HCT116 (cell line): ENCODE measurements at regions not wholly inside any gene's neighbourhood (a gene's known extent, or its start where the extent isn't known, plus 50 kb on each side); places are given as distances from the start of the nearest gene placed in this dataset.

Experiments
- ATAC-seq: fragments of 200-7000 bp; cut with Tn5 transposase; 2 replicates; pipeline ENCODE4 v1.9.1; 2020; ENCODE audit warnings: mild to moderate bottlenecking, moderate library complexity
- BruUV-seq: library from RNA; stranded (reverse); fragments of 400-500 nt; replicated peaks from 2 replicates; lab custom pipeline; 2021; lab: Mats Ljungman, UMichigan
- CTCF ChIA-PET: fragments of 300-600 bp; sonication (Branson Sonifier 250); formaldehyde crosslinking; loops from one replicate; lab custom pipeline; 2021; ENCODE audit warnings: antibody characterized with exemption; lab: Charles Lee
- POLR2A ChIA-PET: fragments of 300-600, 350-600 bp; sonication (Branson Sonifier 250); formaldehyde crosslinking; loops from one replicate; lab custom pipeline; 2021; ENCODE audit warnings: antibody characterized with exemption; lab: Charles Lee
- RAD21 ChIA-PET, 2 experiments: fragments of 300-600 bp; sonication (Branson Sonifier 250); formaldehyde crosslinking; loops; one replicate each; lab custom pipeline; 2023; ENCODE audit warnings: low total read pairs in 2 of 2; ENCODE audit not compliant: uncharacterized antibody in 2 of 2, unreplicated experiment in 2 of 2, low non-redundant PET in 1 of 2; lab: Charles Lee
- DNase-seq: peaks from one replicate; pipeline ENCODE4 v3.0.0-alpha.2; 2010; ENCODE audit warnings: low read depth, low spot score
- H2AFZ ChIP-seq: fragments of 200-600 bp; shearing (Covaris generic), sonication (generic); 2 replicates; pipeline ENCODE4 v1.6.1; 2017; ENCODE audit warnings: low read depth, mixed run types, mixed read lengths, antibody characterized with exemption, low read length; ENCODE audit not compliant: poor library complexity, severe bottlenecking
- H3K27ac ChIP-seq: 2 replicates; pipeline ENCODE4 v1.5.1; 2012; ENCODE audit warnings: low read depth, low read length
- H3K27me3 ChIP-seq: fragments of 200-600 bp; sonication (generic); 2 replicates; pipeline ENCODE4 v1.6.1; 2016; ENCODE audit warnings: mixed run types, low read length, mixed read lengths; ENCODE audit not compliant: insufficient read depth
- H3K36me3 ChIP-seq, 2 experiments: fragments of 200-500 bp in 1 of 2; fragments of 200-600 bp in 1 of 2; sonication (Bioruptor generic) in 1 of 2; sonication (generic) in 1 of 2; 2 replicates each; pipeline versions ENCODE4 v1.5.1 to v1.6.1; 2014 to 2016; ENCODE audit warnings: low read length in 2 of 2, inconsistent platforms in 1 of 2, mixed read lengths in 1 of 2, mixed run types in 1 of 2; ENCODE audit not compliant: insufficient read depth in 2 of 2, control insufficient read depth in 1 of 2
- H3K4me1 ChIP-seq, 2 experiments: fragments of 200-600 bp in 1 of 2; sonication (generic) in 1 of 2; 2 replicates each; pipeline versions ENCODE4 v1.5.1 to v1.6.1; 2012 to 2017; ENCODE audit warnings: low read length in 2 of 2, inconsistent platforms in 1 of 2, mild to moderate bottlenecking in 1 of 2, mixed read lengths in 1 of 2, mixed run types in 1 of 2, moderate library complexity in 1 of 2; ENCODE audit not compliant: insufficient read depth in 2 of 2, control insufficient read depth in 1 of 2
- H3K4me2 ChIP-seq: fragments of 200-600 bp; sonication (generic); 2 replicates; pipeline ENCODE4 v1.6.1; 2017; ENCODE audit warnings: mixed run types, low read length, mixed read lengths
- H3K4me3 ChIP-seq, 2 experiments: fragments of 200-600 bp in 1 of 2; sonication (generic) in 1 of 2; replicated peaks in 1 of 2; 2 replicates each; pipeline ENCODE4 v1.5.1; 2011 to 2016; ENCODE audit warnings: low read length in 2 of 2, control low read depth in 1 of 2, low read depth in 1 of 2, mild to moderate bottlenecking in 1 of 2, mixed read lengths in 1 of 2, mixed run types in 1 of 2
- H3K79me2 ChIP-seq: fragments of 200-600 bp; sonication (generic); 2 replicates; pipeline ENCODE4 v1.6.1; 2017; ENCODE audit warnings: mild to moderate bottlenecking, mixed run types, low read length, moderate library complexity, mixed read lengths; ENCODE audit not compliant: insufficient read depth
- H3K9ac ChIP-seq: fragments of 200-600 bp; sonication (generic); 2 replicates; pipeline ENCODE4 v1.6.1; 2016; ENCODE audit warnings: low read length, mixed read lengths
- H3K9me2 ChIP-seq: fragments of 200-600 bp; sonication (generic), shearing (Covaris generic); 2 replicates; pipeline ENCODE4 v1.6.1; 2017; ENCODE audit warnings: mixed run types, mild to moderate bottlenecking, moderate library complexity; ENCODE audit not compliant: insufficient read depth
- H3K9me3 ChIP-seq, 2 experiments: fragments of 200-500 bp in 1 of 2; fragments of 200-600 bp in 1 of 2; sonication (Bioruptor generic) in 1 of 2; sonication (generic) in 1 of 2; 2 replicates each; pipeline ENCODE4 v1.6.1; 2014 to 2017; ENCODE audit warnings: low read length in 2 of 2, mixed read lengths in 2 of 2, inconsistent platforms in 1 of 2, low read depth in 1 of 2, mild to moderate bottlenecking in 1 of 2, mixed run types in 1 of 2, moderate library complexity in 1 of 2; ENCODE audit not compliant: control insufficient read depth in 1 of 2, insufficient read depth in 1 of 2
- H4K20me1 ChIP-seq: fragments of 200-600 bp; sonication (generic), shearing (Covaris generic); 2 replicates; pipeline ENCODE4 v1.6.1; 2017; ENCODE audit warnings: mixed run types, mild to moderate bottlenecking, moderate library complexity; ENCODE audit not compliant: insufficient read depth
- ATF3 ChIP-seq: IDR thresholded peaks from 2 replicates; pipeline ENCODE4 v1.6.1; 2012
- CBX3 ChIP-seq: IDR thresholded peaks from 2 replicates; pipeline ENCODE4 v1.6.1; 2012; ENCODE audit warnings: low read depth
- CEBPB ChIP-seq: IDR thresholded peaks from 2 replicates; pipeline ENCODE4 v1.6.1; 2012; ENCODE audit warnings: low read depth
- CTCF ChIP-seq, 3 experiments: fragments of 200-600 bp in 1 of 3; sonication (generic) in 1 of 3; IDR thresholded peaks in 2 of 3; conservative IDR thresholded peaks in 1 of 3; 2 replicates each; pipeline ENCODE4 v1.5.1; 2012 to 2017; ENCODE audit warnings: low read depth in 2 of 3, low read length in 2 of 3, antibody characterized with exemption in 1 of 3, borderline replicate concordance in 1 of 3, control low read depth in 1 of 3, mild to moderate bottlenecking in 1 of 3, mixed read lengths in 1 of 3, mixed run types in 1 of 3, moderate library complexity in 1 of 3; ENCODE audit not compliant: insufficient read depth in 1 of 3
- EGR1 ChIP-seq: IDR thresholded peaks from 2 replicates; pipeline ENCODE4 v1.6.1; 2012; ENCODE audit warnings: low read depth
- ELF1 ChIP-seq: IDR thresholded peaks from 2 replicates; pipeline ENCODE4 v1.6.1; 2012; ENCODE audit warnings: low read depth, borderline replicate concordance
- EZH2phosphoT487 ChIP-seq: fragments of 200-600 bp; IDR thresholded peaks from 2 replicates; pipeline ENCODE4 v1.6.1; 2018; ENCODE audit warnings: antibody characterized with exemption, borderline replicate concordance
- FOSL1 ChIP-seq: IDR thresholded peaks from 2 replicates; pipeline ENCODE4 v1.6.1; 2012; ENCODE audit warnings: low read depth
- JUND ChIP-seq: IDR thresholded peaks from 2 replicates; pipeline ENCODE4 v1.6.1; 2012
- POLR2A ChIP-seq: IDR thresholded peaks from 2 replicates; pipeline ENCODE4 v1.7.0; 2011; ENCODE audit warnings: borderline replicate concordance; ENCODE audit not compliant: insufficient read depth, insufficient read length; ENCODE audit errors: extremely low read depth
- RAD21 ChIP-seq: IDR thresholded peaks from 2 replicates; pipeline ENCODE4 v1.6.1; 2012; ENCODE audit warnings: low read depth, mild to moderate bottlenecking
- REST ChIP-seq: IDR thresholded peaks from 2 replicates; pipeline ENCODE4 v1.6.1; 2012; ENCODE audit warnings: low read depth
- SP1 ChIP-seq: IDR thresholded peaks from 2 replicates; pipeline ENCODE4 v1.6.1; 2012; ENCODE audit warnings: low read depth
- SRF ChIP-seq: IDR thresholded peaks from 2 replicates; pipeline ENCODE4 v1.6.1; 2012; ENCODE audit warnings: low read depth
- TCF7L2 ChIP-seq: IDR thresholded peaks from 2 replicates; pipeline ENCODE4 v1.7.0; 2011; ENCODE audit warnings: borderline replicate concordance, inconsistent platforms; ENCODE audit not compliant: insufficient read depth, insufficient read length; ENCODE audit errors: extremely low read depth
- ZFX ChIP-seq: fragments of 450-650 bp; IDR thresholded peaks from 2 replicates; pipeline ENCODE4 v1.6.1; 2017
- ZNF274 ChIP-seq: fragments of 200-500 bp; sonication (Bioruptor generic); IDR thresholded peaks from 2 replicates; pipeline ENCODE4 v1.6.1; 2014; ENCODE audit warnings: mild to moderate bottlenecking, low read depth, low read length, inconsistent platforms
- intact Hi-C: fragments of 100-400 bp; cut with micrococcal nuclease; formaldehyde crosslinking; loops from 2 replicates; pipeline ENCODE4 v1.10.0; 2022

GRCh38 chr6:84486526-84486925 lies 259.1 kb upstream of the CEP162 start (continued):
- TF ChIP-seq CTCF (IDR thresholded peaks at IDR 0.05 in 2 of 3, conservative IDR thresholded peaks at IDR 0.05 in 1 of 3; ENCODE audit: borderline replicate concordance in 1 of 3, insufficient read depth in 1 of 3, low read depth in 2 of 3, low read length in 2 of 3) = no peak
- TF ChIP-seq ELF1 = no peak
- no peak for TF ChIP-seq CEBPB
- TF ChIP-seq JUND = no peak
- no peak for TF ChIP-seq ATF3
- no peak for TF ChIP-seq REST
- TF ChIP-seq EZH2phosphoT487 = no peak
- TF ChIP-seq, all 23 proteins: peak for 0

GRCh38 chr6:84469144-84469543 lies 241.7 kb upstream of the CEP162 start:
- no TSS peak for BruUV-seq
- no peak overlapping the region for H3K9ac ChIP-seq
- no peaks in the 10 kb centered on the region for H3K9me2 ChIP-seq
- no peaks in the 10 kb centered on the region for H3K79me2 ChIP-seq
- H3K4me2 ChIP-seq = no peak overlapping the region
- CTCF ChIA-PET = no interaction called here
- ATAC-seq (no peak), DNase-seq (no peak)
- POLR2A ChIA-PET = no interaction called here
- no peak overlapping the region for H2AFZ ChIP-seq
- no peaks in the 10 kb centered on the region for H4K20me1 ChIP-seq
- H3K4me3 ChIP-seq = no peak overlapping the region
- RAD21 ChIA-PET = no interaction called here
- no peaks in the 10 kb centered on the region for H3K27me3 ChIP-seq
- no peaks in the 10 kb centered on the region for H3K36me3 ChIP-seq
- no peaks in the 10 kb centered on the region for H3K9me3 ChIP-seq
- H3K4me1 ChIP-seq = peaks cover 0 to 6% of the 10 kb centered on the region in 2 experiments; a peak in 1 of 4 replicates
- no peak overlapping the region for H3K27ac ChIP-seq
- intact Hi-C loops = no loop called here
- TF ChIP-seq JUND (no peak), SP1 (no peak), EGR1 (no peak), ZFX (no peak), CEBPB (no peak), TCF7L2 (no peak), ELF1 (no peak), RAD21 (no peak), REST (no peak), FOSL1 (no peak), EZH2phosphoT487 (no peak), CBX3 (no peak), POLR2A (no peak), ZNF274 (no peak), SRF (no peak)
